MCF 10A (cell line): ENCODE measurements at regions not wholly inside any gene's neighbourhood (a gene's known extent, or its start where the extent isn't known, plus 50 kb on each side); places are given as distances from the start of the nearest gene placed in this dataset.

Source experiments
- BruUV-seq: library from RNA; stranded (reverse); fragments of 400-500 nt; replicated peaks from 2 replicates; lab custom pipeline; 2021; lab: Mats Ljungman, UMichigan
- CTCF ChIA-PET: fragments of 300-600 bp; sonication (Branson Sonifier 250); formaldehyde crosslinking; extraction: SDS; loops from one replicate; lab custom pipeline; 2021; ENCODE audit warnings: antibody characterized with exemption, inconsistent platforms; lab: Yijun Ruan, JAX
- POLR2A ChIA-PET: fragments of 300-600, 350-650 bp; sonication (Branson Sonifier 250); formaldehyde crosslinking; extraction: SDS; loops from one replicate; lab custom pipeline; 2020; ENCODE audit warnings: antibody characterized with exemption, inconsistent platforms; lab: Yijun Ruan, JAX
- DNase-seq: peaks from one replicate; pipeline ENCODE4 v3.0.0-alpha.2; 2018; ENCODE audit not compliant: unreplicated experiment
- H3K27ac Mint-ChIP-seq: one replicate; pipeline ENCODE4 v1.8.0; 2022; ENCODE audit warnings: mild to moderate bottlenecking, low read depth, mixed read lengths; ENCODE audit not compliant: unreplicated experiment
- H3K27me3 Mint-ChIP-seq: one replicate; pipeline ENCODE4 v1.8.0; 2022; ENCODE audit warnings: mixed read lengths; ENCODE audit not compliant: insufficient read depth, unreplicated experiment
- H3K36me3 Mint-ChIP-seq: one replicate; pipeline ENCODE4 v1.8.0; 2022; ENCODE audit warnings: mild to moderate bottlenecking, moderate library complexity, mixed read lengths; ENCODE audit not compliant: insufficient read depth, unreplicated experiment
- H3K4me1 Mint-ChIP-seq: one replicate; pipeline ENCODE4 v1.8.0; 2022; ENCODE audit warnings: mixed read lengths; ENCODE audit not compliant: insufficient read depth, unreplicated experiment
- H3K4me3 Mint-ChIP-seq: one replicate; pipeline ENCODE4 v1.8.0; 2022; ENCODE audit warnings: mild to moderate bottlenecking, moderate library complexity, mixed read lengths; ENCODE audit not compliant: unreplicated experiment
- H3K9me3 Mint-ChIP-seq: one replicate; pipeline ENCODE4 v1.8.0; 2022; ENCODE audit warnings: mixed read lengths; ENCODE audit not compliant: unreplicated experiment
- CTCF ChIP-seq: fragments of 200-600 bp; IDR thresholded peaks from one replicate; pipeline ENCODE4 v1.8.0; 2022; ENCODE audit warnings: antibody characterized with exemption, mild to moderate bottlenecking; ENCODE audit not compliant: unreplicated experiment
- intact Hi-C: fragments of 100-400 bp; cut with micrococcal nuclease; formaldehyde crosslinking; loops from 2 replicates; pipeline ENCODE4 v1.14.1; 2022

DNA sequence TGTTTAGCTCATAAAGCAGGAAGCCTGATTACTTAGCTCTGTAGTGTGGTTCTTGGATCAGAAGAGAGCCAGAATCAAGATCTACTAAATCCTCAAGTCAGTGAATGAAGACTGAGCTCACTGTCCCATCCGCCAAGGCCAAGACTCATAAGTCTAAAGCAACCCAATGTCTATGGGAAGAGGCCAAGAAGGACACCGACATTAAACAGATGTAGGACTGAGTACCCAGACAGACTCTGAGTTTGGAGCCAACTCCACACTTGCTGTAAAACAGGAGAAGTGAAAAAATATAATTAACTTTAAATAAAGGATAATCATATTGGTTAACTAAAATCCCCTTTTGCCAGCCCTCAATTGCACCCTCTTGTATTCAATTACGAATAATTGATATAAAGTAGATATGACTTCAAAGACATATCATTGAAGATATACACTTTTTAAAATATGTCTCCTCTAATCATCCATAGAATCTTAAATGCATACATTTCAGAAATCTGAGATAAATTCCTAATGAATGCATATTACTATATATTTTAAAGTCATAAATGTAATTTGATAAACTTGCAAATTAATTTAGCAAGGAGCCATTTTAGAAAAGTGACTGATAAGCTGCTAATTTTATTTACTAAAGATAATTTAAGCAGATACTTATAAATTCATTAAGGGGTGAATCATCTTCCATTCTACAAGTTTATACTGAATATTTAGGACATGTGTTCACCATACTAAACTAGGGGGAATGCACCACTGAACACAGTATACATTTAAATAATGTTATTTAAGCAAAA, 617.0 kb upstream of the ARID1B start:
- BruUV-seq, result no TSS peak
- Mint-ChIP-seq H3K27ac (no peak overlapping the region), H3K27me3 (no peaks in the 10 kb centered on the region), H3K36me3 (no peaks in the 10 kb centered on the region), H3K4me1 (peaks cover 12% of the 10 kb centered on the region), H3K4me3 (no peak overlapping the region), H3K9me3 (no peaks in the 10 kb centered on the region)
- ChIA-PET CTCF (no interaction called here), POLR2A (no interaction called here)
- intact Hi-C loops, result no loop called here
- DNase-seq, result no peak
- TF ChIP-seq CTCF, result no peak

GRCh38 chr6:156154896-156155295, 622.3 kb upstream of the ARID1B start:
- BruUV-seq, result no TSS peak
- Mint-ChIP-seq H3K4me3 (no peak overlapping the region), H3K9me3 (peaks cover 8% of the 10 kb centered on the region), H3K36me3 (no peaks in the 10 kb centered on the region), H3K27ac (no peak overlapping the region), H3K4me1 (peaks cover 23% of the 10 kb centered on the region), H3K27me3 (no peaks in the 10 kb centered on the region)
- intact Hi-C loops, result loop anchor here (2.0 kb wide), 1 partner anchor 622 kb away; the partner anchor contains the start of gene ARID1B
- POLR2A ChIA-PET, result no interaction called here
- CTCF ChIA-PET, result no interaction called here
- TF ChIP-seq CTCF, result no peak
- DNase-seq, result peak; percentile 54

- H3K36me3 Mint-ChIP-seq, result no peaks in the 10 kb centered on the region
- CTCF ChIA-PET, result no interaction called here
- TF ChIP-seq CTCF, result no peak
- H3K4me3 Mint-ChIP-seq, result no peak overlapping the region
- H3K4me1 Mint-ChIP-seq, result peaks cover 18% of the 10 kb centered on the region
- peak; percentile 7 for DNase-seq
- POLR2A ChIA-PET, result no interaction called here
- no TSS peak for BruUV-seq
- H3K27me3 Mint-ChIP-seq, result no peaks in the 10 kb centered on the region
- peaks cover 8% of the 10 kb centered on the region for H3K9me3 Mint-ChIP-seq
- intact Hi-C loops, result loop anchor here (2.0 kb wide), 1 partner anchor 46 kb away; no protein-coding TSS in a partner anchor
- no peak overlapping the region for H3K27ac Mint-ChIP-seq
Observed at GRCh38 chr6:156150391-156150790, 626.8 kb upstream of the ARID1B start.

- TF ChIP-seq CTCF, result no peak
- Mint-ChIP-seq H3K27ac (no peak overlapping the region), H3K4me1 (no peaks in the 10 kb centered on the region), H3K9me3 (peaks cover 13% of the 10 kb centered on the region), H3K27me3 (no peaks in the 10 kb centered on the region), H3K4me3 (no peak overlapping the region), H3K36me3 (no peaks in the 10 kb centered on the region)
- POLR2A ChIA-PET, result no interaction called here
- BruUV-seq, result no TSS peak
- intact Hi-C loops, result no loop called here
- no peak for DNase-seq
- CTCF ChIA-PET, result no interaction called here
Observed at GRCh38 chr6:156146891-156147290, 630.3 kb upstream of the ARID1B start.
